Stomach (tissue), 4 donors: ENCODE measurements at regions not wholly inside any gene's neighbourhood (a gene's known extent, or its start where the extent isn't known, plus 50 kb on each side); places are given as distances from the start of the nearest gene placed in this dataset.
"Not testable (repeated sequence)": the region's sequence is repeated elsewhere in the genome, so short reads cannot be mapped to it uniquely, and the experiment has no call there.

Source experiments
- CTCF ChIP-seq, 7 experiments: fragments of 450-650 bp in 4 of 7; fragments of 200-600 bp in 3 of 7; sonication (generic) in 3 of 7; IDR thresholded peaks; one replicate each; pipeline ENCODE4 v1.5.1; 2016 to 2019; ENCODE audit warnings: antibody characterized with exemption in 7 of 7, control low read depth in 2 of 7, mild to moderate bottlenecking in 1 of 7
- POLR2AphosphoS5 ChIP-seq, 3 donors: sonication (generic); formaldehyde crosslinking; IDR thresholded peaks; one replicate each; pipeline ENCODE4 v1.6.1; 2016; ENCODE audit warnings: antibody characterized with exemption in 3 of 3

- not testable (repeated sequence) for TF ChIP-seq POLR2AphosphoS5, CTCF (IDR thresholded peaks at IDR 0.05)
These were observed 271.8 kb upstream of the NBPF12 start for GRCh38 chr1:146666275-146666674.
